Activated B cell treated with CpG ODN at 0.5 μM for 24 hours (primary cell): ENCODE measurements at regions not wholly inside any gene's neighbourhood (a gene's known extent, or its start where the extent isn't known, plus 50 kb on each side); places are given as distances from the start of the nearest gene placed in this dataset.

Experiments
- ATAC-seq: fragments of 200-7000 bp; cut with Tn5 transposase; one replicate; pipeline ENCODE4 v1.10.0; 2021; ENCODE audit warnings: low read depth, mild to moderate bottlenecking, moderate library complexity
- CTCF ChIA-PET: fragments of 350-600 bp; sonication (Branson Sonifier 250); formaldehyde crosslinking; loops from one replicate; lab custom pipeline; 2021; ENCODE audit warnings: antibody characterized with exemption; lab: Charles Lee
- POLR2A ChIA-PET: fragments of 350-600 bp; sonication (Branson Sonifier 250); formaldehyde crosslinking; loops from one replicate; lab custom pipeline; 2021; ENCODE audit warnings: antibody characterized with exemption; lab: Charles Lee
- DNase-seq: peaks from one replicate; pipeline ENCODE4 v3.0.0; 2022
- H3K27ac Mint-ChIP-seq: one replicate; pipeline ENCODE4 v1.8.0; 2020; ENCODE audit warnings: mixed read lengths
- H3K27me3 Mint-ChIP-seq: one replicate; pipeline ENCODE4 v1.8.0; 2021; ENCODE audit warnings: mixed read lengths
- H3K36me3 Mint-ChIP-seq: one replicate; pipeline ENCODE4 v1.8.0; 2021; ENCODE audit warnings: low read depth, mixed read lengths
- H3K4me1 Mint-ChIP-seq: one replicate; pipeline ENCODE4 v1.8.0; 2021; ENCODE audit warnings: mixed read lengths
- H3K4me3 Mint-ChIP-seq: one replicate; pipeline ENCODE4 v1.8.0; 2020; ENCODE audit warnings: mild to moderate bottlenecking, mixed read lengths
- H3K9me3 Mint-ChIP-seq: one replicate; pipeline ENCODE4 v1.8.0; 2020; ENCODE audit warnings: mixed read lengths
- CTCF ChIP-seq: fragments of 200-600 bp; IDR thresholded peaks from one replicate; pipeline ENCODE4 v1.8.0; 2022; ENCODE audit warnings: antibody characterized with exemption, mild to moderate bottlenecking
- intact Hi-C: fragments of 100-400 bp; cut with micrococcal nuclease; formaldehyde crosslinking; loops from one replicate; pipeline ENCODE4 v1.15.1; 2024

DNA sequence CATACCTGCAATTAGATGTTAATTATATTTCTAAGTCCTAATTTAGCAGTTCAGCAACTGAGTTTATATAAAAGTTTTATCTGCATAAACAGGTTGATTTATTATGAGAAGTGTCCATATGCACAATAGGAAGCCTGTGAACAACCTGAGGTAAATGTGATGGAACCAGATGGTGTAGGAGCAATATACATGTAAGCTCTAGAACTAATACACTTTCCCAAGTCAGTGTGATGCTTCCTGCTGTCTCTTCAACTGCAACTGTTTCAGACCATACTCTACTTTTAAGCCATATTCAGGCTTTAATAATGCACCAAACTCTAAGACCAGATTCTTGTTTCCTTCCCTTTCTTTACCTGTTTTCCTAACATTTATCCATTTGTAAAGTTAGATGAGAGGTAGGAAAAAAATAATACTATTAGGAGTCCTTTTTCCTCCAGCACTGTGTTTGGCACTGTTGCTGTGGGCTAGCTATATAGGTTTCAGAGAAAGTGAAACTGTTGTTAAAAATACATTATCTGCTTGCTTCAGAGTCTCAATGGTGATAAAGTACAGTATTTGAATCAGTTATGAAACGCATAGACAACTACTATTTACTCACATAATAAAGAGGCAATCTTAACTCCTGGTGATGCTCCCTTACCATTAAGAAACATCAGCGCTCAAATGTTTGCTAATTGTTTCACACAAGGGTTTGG, 1009.3 kb downstream of the GRIK2 start:
- POLR2A ChIA-PET = no interaction called here

DNA sequence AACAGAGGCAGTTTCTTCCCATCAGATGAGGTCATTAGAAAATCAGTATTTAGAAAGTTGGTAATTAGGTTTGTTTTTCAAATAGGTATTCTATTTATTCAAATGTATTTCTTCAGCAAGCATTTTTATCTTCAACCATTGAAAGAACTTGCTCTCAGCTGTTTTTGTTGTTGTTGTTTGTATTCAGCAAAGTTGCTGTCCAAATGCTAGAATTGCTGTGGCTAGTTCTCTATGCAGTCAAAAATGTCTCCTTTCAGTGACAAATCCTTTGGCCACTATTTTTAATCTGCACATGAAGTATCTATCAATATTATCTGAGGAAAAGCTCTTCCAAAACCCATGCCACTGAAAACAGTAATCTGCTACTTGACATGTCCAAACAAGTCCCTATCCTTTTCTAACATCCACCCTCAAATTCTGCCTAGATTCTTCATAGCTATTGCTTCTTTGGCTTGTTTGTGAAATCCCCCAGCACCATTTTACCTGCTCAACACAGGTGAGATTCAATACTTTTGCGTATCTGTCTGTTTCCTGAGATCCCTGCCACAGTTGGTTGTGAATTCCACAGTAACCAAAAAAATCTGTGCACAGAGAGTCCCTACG, 1005.4 kb downstream of the GRIK2 start:
- CTCF ChIA-PET = no interaction called here

More for the DNA sequence above, 1009.3 kb downstream of the GRIK2 start:
- CTCF ChIA-PET = no interaction called here
- H3K36me3 Mint-ChIP-seq = no peaks in the 10 kb centered on the region
- peaks cover 6% of the 10 kb centered on the region for H3K9me3 Mint-ChIP-seq
- no peaks in the 10 kb centered on the region for H3K4me1 Mint-ChIP-seq
- H3K27ac Mint-ChIP-seq = no peak overlapping the region
- no peak for TF ChIP-seq CTCF
- ATAC-seq (no peak), DNase-seq (no peak)
- H3K27me3 Mint-ChIP-seq = no peaks in the 10 kb centered on the region
- no peak overlapping the region for H3K4me3 Mint-ChIP-seq
- intact Hi-C loops = no loop called here

GRCh38 chr6:102390541-102390940, 997.0 kb downstream of the GRIK2 start:
- no peak for DNase-seq
- no peaks in the 10 kb centered on the region for H3K27me3 Mint-ChIP-seq
- no peak for ATAC-seq
- no peak overlapping the region for H3K4me3 Mint-ChIP-seq
- TF ChIP-seq CTCF = no peak
- H3K36me3 Mint-ChIP-seq = no peaks in the 10 kb centered on the region
- POLR2A ChIA-PET = no interaction called here
- intact Hi-C loops = no loop called here
- no peak overlapping the region for H3K27ac Mint-ChIP-seq
- peaks cover 11% of the 10 kb centered on the region for H3K9me3 Mint-ChIP-seq
- no peaks in the 10 kb centered on the region for H3K4me1 Mint-ChIP-seq
- CTCF ChIA-PET = no interaction called here

More for the DNA sequence above, 1005.4 kb downstream of the GRIK2 start:
- H3K27ac Mint-ChIP-seq = no peak overlapping the region
- DNase-seq (no peak), ATAC-seq (no peak)
- H3K36me3 Mint-ChIP-seq = no peaks in the 10 kb centered on the region
- intact Hi-C loops = no loop called here
- H3K4me3 Mint-ChIP-seq = no peak overlapping the region
- H3K9me3 Mint-ChIP-seq = peaks cover 10% of the 10 kb centered on the region
- no peaks in the 10 kb centered on the region for H3K27me3 Mint-ChIP-seq
- H3K4me1 Mint-ChIP-seq = no peaks in the 10 kb centered on the region
- POLR2A ChIA-PET = no interaction called here
- TF ChIP-seq CTCF = no peak

DNA sequence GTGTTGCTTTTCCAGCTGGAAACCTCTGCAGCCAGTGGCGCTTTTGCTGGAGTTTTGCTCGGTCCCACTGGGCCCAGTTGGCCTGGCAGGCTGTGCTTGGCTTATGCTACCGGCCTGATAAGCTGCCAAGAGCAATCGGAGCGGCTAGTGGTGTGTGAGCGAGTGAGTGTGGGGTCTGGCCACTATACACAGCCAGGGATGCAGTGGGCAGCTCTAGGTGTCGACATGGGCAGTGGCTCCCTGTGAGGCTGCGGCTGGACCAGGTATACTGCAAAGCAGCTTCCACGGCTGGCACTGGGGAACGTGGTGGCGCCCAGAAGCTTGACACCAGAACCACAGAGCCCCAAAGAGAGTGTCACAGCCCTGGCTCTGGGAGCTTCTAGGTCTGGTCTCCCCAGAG, 996.5 kb downstream of the GRIK2 start:
- Mint-ChIP-seq H3K4me1 (no peaks in the 10 kb centered on the region), H3K27ac (no peak overlapping the region), H3K27me3 (no peaks in the 10 kb centered on the region), H3K36me3 (no peaks in the 10 kb centered on the region), H3K9me3 (peaks cover 10% of the 10 kb centered on the region), H3K4me3 (no peak overlapping the region)
- TF ChIP-seq CTCF = no peak
- CTCF ChIA-PET = no interaction called here
- POLR2A ChIA-PET = no interaction called here
- intact Hi-C loops = no loop called here
- ATAC-seq (no peak), DNase-seq (no peak)

DNA sequence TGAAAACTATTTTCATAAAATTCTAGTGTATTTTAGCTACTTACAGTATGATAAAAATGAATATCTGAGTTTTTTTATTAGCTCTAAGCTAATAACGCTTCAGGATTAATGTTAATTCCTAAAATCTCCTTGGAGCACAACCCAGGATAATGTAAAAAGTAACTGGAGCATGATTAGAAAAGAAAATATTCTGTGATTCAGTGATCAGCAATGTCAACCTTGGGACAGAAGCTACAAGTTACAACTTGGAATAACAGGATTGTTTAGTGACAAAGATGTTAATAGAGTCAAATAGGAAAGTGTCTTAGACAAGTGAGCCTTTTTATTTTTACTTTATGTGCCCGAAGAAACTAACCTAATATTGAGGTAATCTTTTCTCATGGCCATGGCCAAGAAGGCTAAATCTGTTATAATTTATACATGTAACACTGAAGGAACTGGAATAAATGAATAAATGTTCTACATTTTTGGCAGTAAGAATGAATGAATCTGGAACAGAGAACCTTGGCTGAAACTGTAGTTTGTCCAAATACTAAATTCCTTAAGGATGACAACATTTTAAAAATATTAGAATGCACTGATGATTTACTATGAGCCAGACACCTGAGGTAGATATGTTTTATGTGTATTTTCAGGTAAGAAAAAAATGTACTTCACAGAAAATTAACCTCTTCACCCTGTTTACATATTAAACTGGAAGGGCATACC, 994.0 kb downstream of the GRIK2 start:
- H3K36me3 Mint-ChIP-seq = no peaks in the 10 kb centered on the region
- H3K4me1 Mint-ChIP-seq = no peaks in the 10 kb centered on the region
- DNase-seq (no peak), ATAC-seq (no peak)
- POLR2A ChIA-PET = no interaction called here
- TF ChIP-seq CTCF = no peak
- H3K27ac Mint-ChIP-seq = no peak overlapping the region
- intact Hi-C loops = no loop called here
- H3K27me3 Mint-ChIP-seq = no peaks in the 10 kb centered on the region
- peaks cover 3% of the 10 kb centered on the region for H3K9me3 Mint-ChIP-seq
- CTCF ChIA-PET = no interaction called here
- H3K4me3 Mint-ChIP-seq = no peak overlapping the region
